Mesenchymal stem cell (in vitro differentiated cells and primary cell): ENCODE measurements at regions not wholly inside any gene's neighbourhood (a gene's known extent, or its start where the extent isn't known, plus 50 kb on each side); places are given as distances from the start of the nearest gene placed in this dataset.

Experiments
- DNase-seq: peaks from one replicate; pipeline ENCODE4 v3.0.0-alpha.2; 2013
- H2AFZ ChIP-seq: one replicate; pipeline ENCODE4 v1.6.1; 2013; ENCODE audit warnings: low read depth, mild to moderate bottlenecking, control low read depth, inconsistent platforms, low read length, moderate library complexity
- H2AK5ac ChIP-seq: 2 replicates; pipeline ENCODE4 v1.6.1; 2013; ENCODE audit warnings: low read length, moderate library complexity, mild to moderate bottlenecking, inconsistent platforms; ENCODE audit not compliant: severe bottlenecking
- H2BK120ac ChIP-seq: one replicate; pipeline ENCODE4 v1.6.1; 2013; ENCODE audit warnings: low read depth, mild to moderate bottlenecking, inconsistent platforms, low read length, moderate library complexity
- H2BK12ac ChIP-seq, 2 experiments: one replicate each; pipeline ENCODE4 v1.6.1; 2013; ENCODE audit warnings: inconsistent platforms in 2 of 2, low read length in 2 of 2, mild to moderate bottlenecking in 2 of 2, moderate library complexity in 2 of 2, control low read depth in 1 of 2
- H2BK15ac ChIP-seq: one replicate; pipeline ENCODE4 v1.6.1; 2013; ENCODE audit warnings: mild to moderate bottlenecking, low read depth, inconsistent platforms; ENCODE audit not compliant: poor library complexity, severe bottlenecking
- H2BK5ac ChIP-seq: 2 replicates; pipeline ENCODE4 v1.6.1; 2013; ENCODE audit warnings: low read depth, mild to moderate bottlenecking, low read length, control low read depth, inconsistent platforms; ENCODE audit not compliant: poor library complexity, severe bottlenecking
- H3K14ac ChIP-seq, 2 experiments: one replicate each; pipeline ENCODE4 v1.6.1; 2013; ENCODE audit warnings: inconsistent platforms in 2 of 2, low read length in 2 of 2, control low read depth in 1 of 2, mild to moderate bottlenecking in 1 of 2, moderate library complexity in 1 of 2
- H3K18ac ChIP-seq, 2 experiments: one replicate each; pipeline ENCODE4 v1.6.1; 2013; ENCODE audit warnings: inconsistent platforms in 2 of 2, low read length in 2 of 2, control low read depth in 1 of 2, low read depth in 1 of 2, mild to moderate bottlenecking in 1 of 2
- H3K23ac ChIP-seq, 2 experiments: one replicate each; pipeline ENCODE4 v1.6.1; 2013; ENCODE audit warnings: inconsistent platforms in 2 of 2, low read length in 2 of 2, mild to moderate bottlenecking in 2 of 2, moderate library complexity in 2 of 2, control low read depth in 1 of 2
- H3K27ac ChIP-seq: 2 replicates; pipeline ENCODE4 v1.5.1; 2013; ENCODE audit warnings: mild to moderate bottlenecking, moderate library complexity, low read length, control low read depth, inconsistent platforms; ENCODE audit not compliant: poor library complexity, severe bottlenecking
- H3K27me3 ChIP-seq, 2 experiments: 2 replicates each; pipeline versions ENCODE4 v1.6.1 to v1.7.0; 2013; ENCODE audit warnings: low read length in 2 of 2, mild to moderate bottlenecking in 2 of 2, moderate library complexity in 2 of 2, control low read depth in 1 of 2, inconsistent platforms in 1 of 2; ENCODE audit not compliant: control insufficient read depth in 1 of 2, insufficient read depth in 1 of 2
- H3K36me3 ChIP-seq, 2 experiments: 2 replicates each; pipeline versions ENCODE4 v1.6.1 to v1.7.0; 2013; ENCODE audit warnings: low read length in 2 of 2, control low read depth in 1 of 2, inconsistent platforms in 1 of 2, low read depth in 1 of 2, mild to moderate bottlenecking in 1 of 2; ENCODE audit not compliant: insufficient read depth in 2 of 2, control insufficient read depth in 1 of 2
- H3K4ac ChIP-seq, 2 experiments: one replicate each; pipeline ENCODE4 v1.6.1; 2013; ENCODE audit warnings: inconsistent platforms in 2 of 2, low read length in 2 of 2, mild to moderate bottlenecking in 2 of 2, moderate library complexity in 2 of 2, control low read depth in 1 of 2, low read depth in 1 of 2
- H3K4me1 ChIP-seq: 2 replicates; pipeline ENCODE4 v1.6.1; 2013; ENCODE audit warnings: low read depth, low read length, control low read depth; ENCODE audit not compliant: control insufficient read depth, insufficient read depth
- H3K4me2 ChIP-seq: 2 replicates; pipeline ENCODE4 v1.6.1; 2013; ENCODE audit warnings: low read length, mild to moderate bottlenecking, inconsistent platforms; ENCODE audit not compliant: poor library complexity, severe bottlenecking
- H3K4me3 ChIP-seq, 2 experiments: 2 replicates each; pipeline versions ENCODE4 v1.5.1 to v1.7.0; 2013; ENCODE audit warnings: low read length in 2 of 2, mild to moderate bottlenecking in 2 of 2, control low read depth in 1 of 2, low read depth in 1 of 2; ENCODE audit not compliant: insufficient read depth in 1 of 2
- H3K79me1 ChIP-seq: replicated peaks from 2 replicates; pipeline ENCODE4 v1.6.1; 2013; ENCODE audit warnings: mild to moderate bottlenecking, control low read depth, low read length, inconsistent platforms; ENCODE audit not compliant: poor library complexity, severe bottlenecking
- H3K9ac ChIP-seq: 2 replicates; pipeline ENCODE4 v1.7.0; 2013; ENCODE audit warnings: mild to moderate bottlenecking, low read length, moderate library complexity
- H3K9me3 ChIP-seq: 2 replicates; pipeline ENCODE4 v1.7.0; 2013; ENCODE audit warnings: mild to moderate bottlenecking, low read length; ENCODE audit not compliant: control insufficient read depth
- H4K8ac ChIP-seq: one replicate; pipeline ENCODE4 v1.6.1; 2013; ENCODE audit warnings: inconsistent platforms, mild to moderate bottlenecking, low read length, moderate library complexity
- H4K91ac ChIP-seq: one replicate; pipeline ENCODE4 v1.6.1; 2013; ENCODE audit warnings: mild to moderate bottlenecking, low read length, inconsistent platforms
- WGBS: methylation state at CpG from one replicate; pipeline ENCODE4 v1.1.7; 2013; ENCODE audit warnings: mixed read lengths; 5-methylcytosine and 5-hydroxymethylcytosine counted together

DNA sequence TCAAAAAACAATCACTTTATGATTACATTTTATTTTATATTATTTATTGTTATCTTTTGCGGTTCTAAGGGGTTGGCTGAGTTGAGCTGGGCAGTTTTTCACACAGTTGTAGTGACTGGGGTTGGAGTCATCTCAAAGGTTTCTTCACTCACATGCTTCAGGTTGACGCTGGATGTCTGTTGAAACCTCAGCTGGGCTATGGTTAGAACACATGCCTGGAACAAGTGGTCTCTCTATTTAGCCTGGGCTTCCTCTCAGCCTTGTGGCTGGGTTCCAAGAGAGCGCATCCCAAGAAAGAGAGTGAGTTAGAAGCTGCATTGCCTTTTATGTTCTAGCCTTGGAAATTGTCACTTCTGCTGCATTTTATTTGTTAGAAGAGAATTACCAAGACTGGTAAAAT lies 87.4 kb downstream of the CBLL2 start:
- Histone ChIP-seq H4K8ac (no peak overlapping the region), H2BK15ac (no peak overlapping the region), H3K4me1 (no peaks in the 10 kb centered on the region), H2BK12ac (no peak overlapping the region), H3K4me2 (no peak overlapping the region), H3K4ac (no peak overlapping the region), H3K14ac (no peak overlapping the region), H3K4me3 (no peak overlapping the region), H3K79me1 (no peaks in the 10 kb centered on the region), H3K23ac (no peak overlapping the region), H3K18ac (no peak overlapping the region), H3K36me3 (no peaks in the 10 kb centered on the region), H2BK120ac (no peak overlapping the region), H3K9ac (no peak overlapping the region), H3K27me3 (no peaks in the 10 kb centered on the region), H2AK5ac (no peak overlapping the region), H2AFZ (no peak overlapping the region), H3K9me3 (no peaks in the 10 kb centered on the region), H4K91ac (no peak overlapping the region), H2BK5ac (no peak overlapping the region), H3K27ac (no peak overlapping the region)
- peak; percentile 20 for DNase-seq
- 88% methylated on average over 3 of the region's 3 CpGs for WGBS

DNA sequence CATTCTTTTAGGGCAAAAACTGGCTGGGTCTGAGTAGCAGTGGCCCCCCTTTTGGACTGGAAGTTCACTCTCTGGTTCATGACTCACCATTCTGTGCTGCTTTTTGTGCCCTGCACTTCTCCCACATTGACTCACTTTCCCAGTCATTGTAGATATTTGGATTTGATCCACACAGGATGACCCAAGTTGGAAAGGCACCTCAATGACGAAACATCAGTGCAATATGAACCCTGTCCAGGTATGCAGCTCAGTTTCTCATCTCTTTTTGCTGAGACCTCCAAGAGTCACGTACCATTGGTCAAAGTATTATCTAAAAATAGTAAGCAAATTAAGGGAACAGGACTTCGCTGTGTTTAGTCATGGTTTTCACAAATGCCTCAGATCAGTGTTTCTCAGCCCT lies 92.7 kb downstream of the CBLL2 start:
- Histone ChIP-seq H3K27me3 (no peaks in the 10 kb centered on the region), H3K9ac (no peak overlapping the region), H3K4ac (no peak overlapping the region), H2BK5ac (no peak overlapping the region), H3K27ac (no peak overlapping the region), H2BK12ac (no peak overlapping the region), H4K8ac (no peak overlapping the region), H3K14ac (no peak overlapping the region), H3K36me3 (no peaks in the 10 kb centered on the region), H3K9me3 (no peaks in the 10 kb centered on the region), H3K79me1 (no peaks in the 10 kb centered on the region), H2BK15ac (no peak overlapping the region), H3K4me3 (no peak overlapping the region), H4K91ac (no peak overlapping the region), H3K23ac (no peak overlapping the region), H2BK120ac (no peak overlapping the region), H3K4me2 (no peak overlapping the region), H2AK5ac (no peak overlapping the region), H2AFZ (no peak overlapping the region), H3K4me1 (no peaks in the 10 kb centered on the region), H3K18ac (no peak overlapping the region)
- peak; percentile 24 for DNase-seq
- 88% methylated on average over 3 of the region's 3 CpGs for WGBS

DNA sequence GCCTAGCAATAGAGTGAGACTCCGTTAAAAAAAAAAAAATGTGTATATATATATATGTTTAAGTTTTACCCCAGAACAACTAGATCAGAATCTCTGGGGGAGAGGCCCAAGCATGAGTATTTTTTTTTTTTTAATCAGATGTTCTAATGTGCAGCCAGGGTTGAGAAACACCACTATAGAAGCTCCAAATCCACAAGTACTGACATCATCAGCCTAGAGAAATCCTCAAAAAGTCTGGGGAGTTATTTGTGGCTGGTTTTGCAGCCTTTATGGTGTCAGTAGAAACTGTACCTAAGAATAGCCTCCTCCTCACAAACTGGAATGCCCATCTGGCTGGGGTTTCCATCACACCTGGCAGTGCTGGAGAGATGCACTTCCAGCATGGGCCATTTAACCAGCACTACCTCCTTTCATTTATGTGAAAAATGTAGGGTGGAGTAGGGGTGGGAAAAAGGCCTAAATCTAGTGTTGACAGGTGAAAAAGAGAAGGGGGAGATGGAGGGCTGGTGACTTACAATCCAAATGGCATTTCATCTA lies 93.5 kb downstream of the CBLL2 start:
- no peak overlapping the region for H3K4me3 ChIP-seq
- no peak overlapping the region for H2BK120ac ChIP-seq
- no peak overlapping the region for H2AFZ ChIP-seq
- H3K79me1 ChIP-seq = no peaks in the 10 kb centered on the region
- no peaks in the 10 kb centered on the region for H3K36me3 ChIP-seq
- no peak overlapping the region for H2BK12ac ChIP-seq
- H3K4ac ChIP-seq = no peak overlapping the region
- H3K27ac ChIP-seq = no peak overlapping the region
- no peaks in the 10 kb centered on the region for H3K27me3 ChIP-seq
- WGBS = no CpG with 5 or more reads among the region's 1 CpG
- H2AK5ac ChIP-seq = no peak overlapping the region
- H3K9me3 ChIP-seq = no peaks in the 10 kb centered on the region
- no peak overlapping the region for H3K18ac ChIP-seq
- no peak overlapping the region for H2BK5ac ChIP-seq
- no peak overlapping the region for H3K4me2 ChIP-seq
- no peak overlapping the region for H3K9ac ChIP-seq
- H2BK15ac ChIP-seq = no peak overlapping the region
- H3K4me1 ChIP-seq = no peaks in the 10 kb centered on the region
- H3K23ac ChIP-seq = no peak overlapping the region
- no peak overlapping the region for H4K8ac ChIP-seq
- DNase-seq = no peak
- H4K91ac ChIP-seq = no peak overlapping the region
- no peak overlapping the region for H3K14ac ChIP-seq

GRCh38 chrX:22366906-22367305 lies 94.2 kb downstream of the CBLL2 start:
- Histone ChIP-seq H3K14ac (no peak overlapping the region), H3K9me3 (no peaks in the 10 kb centered on the region), H4K8ac (no peak overlapping the region), H3K79me1 (no peaks in the 10 kb centered on the region), H3K36me3 (no peaks in the 10 kb centered on the region), H2AFZ (no peak overlapping the region), H2BK120ac (no peak overlapping the region), H3K18ac (no peak overlapping the region), H4K91ac (no peak overlapping the region), H3K27me3 (no peaks in the 10 kb centered on the region), H3K9ac (no peak overlapping the region), H3K4me1 (no peaks in the 10 kb centered on the region), H3K4me3 (no peak overlapping the region), H2BK15ac (no peak overlapping the region), H2AK5ac (no peak overlapping the region), H3K27ac (no peak overlapping the region), H3K23ac (no peak overlapping the region), H2BK5ac (no peak overlapping the region), H3K4ac (no peak overlapping the region), H3K4me2 (no peak overlapping the region), H2BK12ac (no peak overlapping the region)
- 100% methylated on average over 2 of the region's 4 CpGs for WGBS
- no peak for DNase-seq
